Smooth muscle cell (in vitro differentiated cells): ENCODE measurements at regions not wholly inside any gene's neighbourhood (a gene's known extent, or its start where the extent isn't known, plus 50 kb on each side); places are given as distances from the start of the nearest gene placed in this dataset.

Source experiments
- DNase-seq: peaks from one replicate; lab custom pipeline; 2025; ENCODE audit not compliant: unreplicated experiment; lab: John Stamatoyannopoulos, UW
- H2AFZ ChIP-seq: fragments of 200-600 bp; sonication (generic); 2 replicates; pipeline ENCODE4 v1.6.0; 2016; ENCODE audit warnings: antibody characterized with exemption, low read depth, mild to moderate bottlenecking
- H3F3A ChIP-seq: fragments of 200-600 bp; sonication (generic); 2 replicates; pipeline ENCODE4 v1.6.0; 2017; ENCODE audit warnings: antibody characterized with exemption, low read depth
- H3K27ac ChIP-seq: fragments of 200-600 bp; sonication (generic); 2 replicates; pipeline ENCODE4 v1.5.1; 2016; ENCODE audit warnings: low read depth, mild to moderate bottlenecking
- H3K27me3 ChIP-seq: fragments of 200-600 bp; sonication (generic); 2 replicates; pipeline ENCODE4 v1.6.1; 2016; ENCODE audit warnings: low read depth, mild to moderate bottlenecking
- H3K36me3 ChIP-seq: fragments of 200-600 bp; sonication (generic); 2 replicates; pipeline ENCODE4 v1.5.1; 2016; ENCODE audit warnings: low read depth
- H3K4me1 ChIP-seq: fragments of 200-600 bp; sonication (generic); 2 replicates; pipeline ENCODE4 v1.5.1; 2016; ENCODE audit warnings: low read depth
- H3K4me2 ChIP-seq: fragments of 200-600 bp; sonication (generic); 2 replicates; pipeline ENCODE4 v1.6.0; 2016; ENCODE audit warnings: mild to moderate bottlenecking
- H3K4me3 ChIP-seq: fragments of 200-600 bp; sonication (generic); 2 replicates; pipeline ENCODE4 v1.5.1; 2016; ENCODE audit warnings: mild to moderate bottlenecking
- H3K79me2 ChIP-seq: fragments of 200-600 bp; sonication (generic); 2 replicates; pipeline ENCODE4 v1.6.0; 2016; ENCODE audit warnings: low read depth, mild to moderate bottlenecking
- H3K9ac ChIP-seq: fragments of 200-600 bp; sonication (generic); 2 replicates; pipeline ENCODE4 v1.6.0; 2016; ENCODE audit warnings: low read depth
- H3K9me3 ChIP-seq: fragments of 200-600 bp; sonication (generic); replicated peaks from 2 replicates; pipeline ENCODE4 v1.5.1; 2016; ENCODE audit warnings: low read depth
- H4K20me1 ChIP-seq: fragments of 200-600 bp; sonication (generic); 2 replicates; pipeline ENCODE4 v1.6.0; 2016; ENCODE audit warnings: low read depth
- WGBS: methylation state at CpG from one replicate; pipeline ENCODE4 v1.1.7; 2016; ENCODE audit warnings: low lambda C conversion rate; 5-methylcytosine and 5-hydroxymethylcytosine counted together
- TF ChIP-seq, protein P1 (sequence below): fragments of 200-600 bp; sonication (generic); IDR thresholded peaks from 2 replicates; pipeline ENCODE4 v1.5.1; 2017; ENCODE audit warnings: borderline replicate concordance, mild to moderate bottlenecking, antibody characterized with exemption; ENCODE audit not compliant: insufficient read depth, poor library complexity, severe bottlenecking

DNA sequence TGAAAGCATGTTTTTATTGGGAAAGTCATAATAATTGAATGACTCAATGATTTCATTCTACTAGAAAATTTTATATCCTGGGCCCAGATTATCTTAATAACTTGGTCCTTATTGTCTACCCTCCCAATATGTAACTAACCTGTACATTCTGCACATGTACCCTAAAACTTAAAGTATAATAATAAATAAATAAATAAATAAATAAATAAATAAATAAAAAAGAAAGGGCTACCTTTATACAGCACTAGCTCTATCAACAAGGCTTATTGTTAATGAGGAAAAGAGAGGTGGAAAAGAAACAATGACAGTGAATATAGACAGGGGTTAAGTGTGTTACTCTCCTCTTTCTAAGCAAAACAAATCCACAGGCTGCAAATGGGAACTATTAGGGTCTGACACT, 83.6 kb downstream of the GRIN2B start:
- Histone ChIP-seq H3K4me2 (no peak overlapping the region), H3K4me3 (no peak overlapping the region), H4K20me1 (no peaks in the 10 kb centered on the region), H3K27me3 (no peaks in the 10 kb centered on the region), H3K9ac (no peak overlapping the region), H2AFZ (no peak overlapping the region), H3F3A (no peaks in the 10 kb centered on the region), H3K27ac (no peak overlapping the region), H3K36me3 (no peaks in the 10 kb centered on the region), H3K9me3 (no peaks in the 10 kb centered on the region), H3K4me1 (no peaks in the 10 kb centered on the region), H3K79me2 (no peaks in the 10 kb centered on the region)
- TF ChIP-seq, protein P1, sequence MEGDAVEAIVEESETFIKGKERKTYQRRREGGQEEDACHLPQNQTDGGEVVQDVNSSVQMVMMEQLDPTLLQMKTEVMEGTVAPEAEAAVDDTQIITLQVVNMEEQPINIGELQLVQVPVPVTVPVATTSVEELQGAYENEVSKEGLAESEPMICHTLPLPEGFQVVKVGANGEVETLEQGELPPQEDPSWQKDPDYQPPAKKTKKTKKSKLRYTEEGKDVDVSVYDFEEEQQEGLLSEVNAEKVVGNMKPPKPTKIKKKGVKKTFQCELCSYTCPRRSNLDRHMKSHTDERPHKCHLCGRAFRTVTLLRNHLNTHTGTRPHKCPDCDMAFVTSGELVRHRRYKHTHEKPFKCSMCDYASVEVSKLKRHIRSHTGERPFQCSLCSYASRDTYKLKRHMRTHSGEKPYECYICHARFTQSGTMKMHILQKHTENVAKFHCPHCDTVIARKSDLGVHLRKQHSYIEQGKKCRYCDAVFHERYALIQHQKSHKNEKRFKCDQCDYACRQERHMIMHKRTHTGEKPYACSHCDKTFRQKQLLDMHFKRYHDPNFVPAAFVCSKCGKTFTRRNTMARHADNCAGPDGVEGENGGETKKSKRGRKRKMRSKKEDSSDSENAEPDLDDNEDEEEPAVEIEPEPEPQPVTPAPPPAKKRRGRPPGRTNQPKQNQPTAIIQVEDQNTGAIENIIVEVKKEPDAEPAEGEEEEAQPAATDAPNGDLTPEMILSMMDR = no peak
- DNase-seq = no peak

DNA sequence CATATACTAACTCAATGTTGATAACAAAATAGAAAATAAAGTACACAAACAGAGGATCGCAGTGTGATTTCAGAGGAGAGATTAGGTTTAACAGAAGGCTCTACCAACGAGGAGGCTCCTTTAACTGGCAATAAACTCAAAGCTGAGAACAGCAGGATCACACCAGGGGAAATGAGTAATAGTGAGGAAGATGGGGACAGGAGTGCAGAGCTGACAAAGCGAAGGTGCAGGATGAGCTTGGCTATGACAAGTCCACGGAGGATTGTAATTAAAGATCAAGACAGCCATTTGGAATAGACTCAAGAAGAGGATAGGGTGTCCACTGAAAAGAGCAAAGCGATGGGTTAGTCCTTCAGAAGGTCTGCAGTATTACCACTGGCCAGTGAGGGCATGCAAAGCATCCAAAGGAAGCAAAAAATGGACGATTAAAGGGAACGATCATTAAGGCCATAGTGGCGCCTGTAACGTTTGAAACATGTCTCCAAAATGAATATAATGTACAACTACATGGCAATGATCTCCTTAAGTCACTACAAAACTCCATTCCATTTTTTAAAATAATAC, 85.3 kb downstream of the GRIN2B start:
- Histone ChIP-seq H3K4me2 (no peak overlapping the region), H3K4me3 (no peak overlapping the region), H3K27ac (no peak overlapping the region), H2AFZ (no peak overlapping the region), H3K4me1 (no peaks in the 10 kb centered on the region), H3K79me2 (no peaks in the 10 kb centered on the region), H3K9me3 (no peaks in the 10 kb centered on the region), H3K9ac (no peak overlapping the region), H3K27me3 (no peaks in the 10 kb centered on the region), H4K20me1 (no peaks in the 10 kb centered on the region), H3K36me3 (no peaks in the 10 kb centered on the region), H3F3A (no peaks in the 10 kb centered on the region)
- DNase-seq = no peak
- WGBS = 77% methylated on average over 9 of the region's 9 CpGs
- TF ChIP-seq, protein P1 = no peak

DNA sequence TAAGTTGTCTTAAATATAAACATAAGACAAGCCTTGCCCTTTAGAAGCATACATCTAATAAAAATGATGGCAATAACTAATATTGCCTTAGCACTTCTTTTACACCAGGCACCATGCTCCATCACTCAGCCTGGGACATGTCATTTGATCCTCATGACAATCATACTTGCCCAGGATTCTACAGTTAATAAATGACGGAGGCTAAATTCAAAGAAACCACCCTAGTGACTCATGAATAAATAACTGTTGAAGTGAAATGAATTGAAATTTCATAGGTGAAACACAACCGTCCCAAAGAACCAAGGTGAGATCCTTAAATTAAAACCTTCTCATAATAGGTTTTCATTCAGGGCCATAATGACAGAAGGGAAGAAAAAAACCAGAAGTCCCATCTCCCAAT, 89.5 kb downstream of the GRIN2B start:
- 88% methylated on average over 2 of the region's 2 CpGs for WGBS
- H3K4me3 ChIP-seq = no peak overlapping the region
- H3K4me1 ChIP-seq = no peaks in the 10 kb centered on the region
- TF ChIP-seq, protein P1 = no peak
- H3K27ac ChIP-seq = no peak overlapping the region
- no peaks in the 10 kb centered on the region for H3F3A ChIP-seq
- no peak overlapping the region for H3K9ac ChIP-seq
- H3K4me2 ChIP-seq = no peak overlapping the region
- no peaks in the 10 kb centered on the region for H3K9me3 ChIP-seq
- H3K27me3 ChIP-seq = no peaks in the 10 kb centered on the region
- H4K20me1 ChIP-seq = no peaks in the 10 kb centered on the region
- no peaks in the 10 kb centered on the region for H3K79me2 ChIP-seq
- H3K36me3 ChIP-seq = no peaks in the 10 kb centered on the region
- no peak for DNase-seq
- no peak overlapping the region for H2AFZ ChIP-seq

DNA sequence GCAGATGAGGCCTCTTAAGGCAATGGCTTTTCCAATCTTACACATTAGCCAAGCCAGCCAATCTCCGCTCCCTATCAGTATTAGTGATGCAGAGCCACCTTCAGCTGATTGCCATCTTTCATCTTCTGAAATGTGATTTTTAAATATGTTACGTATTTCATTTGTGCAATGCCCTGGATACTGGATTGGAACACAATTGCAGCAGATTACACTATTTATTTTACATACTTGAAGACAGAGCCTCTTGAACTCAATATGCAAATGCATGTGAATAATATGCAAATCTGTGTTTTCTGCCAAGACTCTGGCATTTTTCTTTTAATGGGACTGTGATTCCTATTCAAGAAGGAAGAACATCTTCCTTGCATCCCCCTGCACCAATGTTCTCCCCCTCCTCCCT, 90.5 kb downstream of the GRIN2B start:
- Histone ChIP-seq H3F3A (no peaks in the 10 kb centered on the region), H3K79me2 (no peaks in the 10 kb centered on the region), H3K9ac (no peak overlapping the region), H2AFZ (no peak overlapping the region), H3K27ac (no peak overlapping the region), H4K20me1 (no peaks in the 10 kb centered on the region), H3K4me2 (no peak overlapping the region), H3K9me3 (no peaks in the 10 kb centered on the region), H3K4me3 (no peak overlapping the region), H3K27me3 (no peaks in the 10 kb centered on the region), H3K4me1 (no peaks in the 10 kb centered on the region), H3K36me3 (no peaks in the 10 kb centered on the region)
- TF ChIP-seq, protein P1 = no peak
- 96% methylated on average over 2 of the region's 2 CpGs for WGBS
- no peak for DNase-seq
